ENCODE measurements at regions not wholly inside any gene's neighbourhood (a gene's known extent, or its start where the extent isn't known, plus 50 kb on each side); places are given as distances from the start of the nearest gene placed in this dataset.
"Not testable (repeated sequence)": the region's sequence is repeated elsewhere in the genome, so short reads cannot be mapped to it uniquely, and the experiment has no call there.

DNA sequence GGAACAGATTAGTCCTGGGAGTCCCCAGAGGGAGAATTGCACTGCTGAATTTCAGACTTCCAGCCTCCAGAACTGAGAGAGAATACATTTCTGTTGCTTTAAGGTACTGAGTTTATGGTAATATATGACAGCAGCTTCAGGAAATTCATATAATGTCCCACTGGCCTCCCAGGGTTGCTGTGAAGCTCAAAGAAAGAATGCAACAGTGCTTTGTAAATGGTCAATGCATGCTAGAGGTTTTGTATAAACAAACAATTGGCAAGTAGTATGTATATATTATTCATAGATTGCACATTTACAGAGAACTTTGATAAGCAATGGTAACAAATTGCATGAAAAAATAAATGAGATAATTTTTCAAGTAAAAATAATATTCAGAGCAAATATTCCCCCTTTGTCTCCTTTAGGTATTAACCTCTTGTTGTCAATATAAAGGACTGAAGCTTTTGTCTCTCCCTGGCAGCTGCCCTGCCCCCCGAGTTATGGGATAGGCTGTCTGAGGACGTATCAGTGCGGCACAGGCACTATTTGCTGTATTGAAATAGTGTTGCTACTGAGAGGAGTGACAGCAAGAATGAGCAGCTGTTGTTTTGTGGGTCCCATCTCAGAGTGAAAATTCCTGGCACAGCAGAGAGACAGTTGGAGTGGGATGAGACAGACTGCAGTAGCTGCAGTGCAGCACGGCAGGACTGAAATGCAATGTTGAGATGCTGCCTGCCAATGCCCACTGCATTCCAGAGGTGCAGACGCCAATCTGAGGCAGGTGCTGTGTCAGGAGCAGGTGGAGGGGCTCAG, 194.2 kb upstream of the GLRA1 start:
- no peak for DNase-seq (ENCODE audit: extremely low read depth, low read depth)
- TF ChIP-seq, protein P1, sequence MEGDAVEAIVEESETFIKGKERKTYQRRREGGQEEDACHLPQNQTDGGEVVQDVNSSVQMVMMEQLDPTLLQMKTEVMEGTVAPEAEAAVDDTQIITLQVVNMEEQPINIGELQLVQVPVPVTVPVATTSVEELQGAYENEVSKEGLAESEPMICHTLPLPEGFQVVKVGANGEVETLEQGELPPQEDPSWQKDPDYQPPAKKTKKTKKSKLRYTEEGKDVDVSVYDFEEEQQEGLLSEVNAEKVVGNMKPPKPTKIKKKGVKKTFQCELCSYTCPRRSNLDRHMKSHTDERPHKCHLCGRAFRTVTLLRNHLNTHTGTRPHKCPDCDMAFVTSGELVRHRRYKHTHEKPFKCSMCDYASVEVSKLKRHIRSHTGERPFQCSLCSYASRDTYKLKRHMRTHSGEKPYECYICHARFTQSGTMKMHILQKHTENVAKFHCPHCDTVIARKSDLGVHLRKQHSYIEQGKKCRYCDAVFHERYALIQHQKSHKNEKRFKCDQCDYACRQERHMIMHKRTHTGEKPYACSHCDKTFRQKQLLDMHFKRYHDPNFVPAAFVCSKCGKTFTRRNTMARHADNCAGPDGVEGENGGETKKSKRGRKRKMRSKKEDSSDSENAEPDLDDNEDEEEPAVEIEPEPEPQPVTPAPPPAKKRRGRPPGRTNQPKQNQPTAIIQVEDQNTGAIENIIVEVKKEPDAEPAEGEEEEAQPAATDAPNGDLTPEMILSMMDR (IDR thresholded peaks at IDR 0.05; ENCODE audit: low read depth, low read length): no peak

DNA sequence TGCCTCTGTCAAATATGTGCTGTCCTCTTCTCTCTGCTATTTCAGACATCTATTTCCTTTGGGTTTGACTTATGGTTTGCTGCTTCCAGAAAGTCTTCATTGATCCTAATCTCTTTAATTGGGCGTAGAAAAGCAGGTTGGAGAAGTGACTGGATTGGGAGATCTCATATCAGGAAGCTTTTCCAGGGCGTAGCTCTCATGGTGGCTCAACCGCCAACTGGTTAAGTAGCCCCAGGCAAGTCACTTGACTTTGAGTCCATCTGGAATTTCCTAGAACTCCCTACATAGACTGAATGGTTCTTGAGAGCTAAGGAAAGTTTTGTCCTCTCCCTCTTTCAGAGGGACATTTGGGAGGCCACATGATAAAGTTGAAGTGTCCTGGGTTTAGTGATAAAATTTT, 192.3 kb upstream of the GLRA1 start:
- TF ChIP-seq, protein P1 (IDR thresholded peaks at IDR 0.05; ENCODE audit: low read depth, low read length): no peak
- DNase-seq (ENCODE audit: extremely low read depth, low read depth): no peak

DNA sequence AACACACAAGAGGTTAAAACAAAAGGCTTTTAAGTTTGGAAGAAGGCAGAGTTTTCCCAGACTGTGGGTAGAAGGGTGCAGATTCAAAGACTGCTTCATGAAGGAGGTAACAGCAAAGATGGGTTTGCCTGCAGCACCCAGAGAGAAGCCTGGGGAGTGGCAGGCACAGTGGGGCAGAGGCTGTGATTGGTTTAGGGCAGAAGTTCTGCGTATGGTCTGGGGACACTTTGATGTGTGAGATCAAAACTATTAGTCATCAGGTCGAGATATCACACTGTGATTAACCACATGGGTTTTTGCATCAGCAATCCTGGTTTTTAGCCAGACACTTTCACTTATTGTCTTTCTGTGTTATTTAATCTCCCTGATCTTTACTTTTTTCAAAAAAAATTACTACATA, 188.8 kb upstream of the GLRA1 start:
- TF ChIP-seq, protein P1 (IDR thresholded peaks at IDR 0.05; ENCODE audit: low read depth, low read length): no peak
- no peak for DNase-seq (ENCODE audit: extremely low read depth, low read depth)

DNA sequence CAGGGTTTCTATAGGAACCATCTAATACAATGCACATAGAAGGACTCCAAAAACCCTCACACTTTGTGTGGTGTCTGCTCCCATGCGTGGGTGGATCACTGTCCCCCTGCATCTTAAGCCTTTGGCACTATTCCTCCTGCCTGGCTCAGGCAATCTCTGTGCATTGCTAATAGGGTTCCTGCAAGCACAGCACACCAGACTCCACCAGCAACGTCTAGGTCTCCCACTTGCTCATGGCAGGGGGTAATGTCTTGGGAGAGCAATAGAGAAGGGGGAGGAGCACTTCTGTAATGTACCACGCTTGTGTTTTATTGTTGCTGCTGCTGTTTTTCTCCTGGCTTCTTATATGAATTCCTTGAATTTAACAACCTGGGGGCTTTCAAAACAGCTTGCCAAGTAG, 182.6 kb upstream of the GLRA1 start:
- TF ChIP-seq, protein P1 (IDR thresholded peaks at IDR 0.05; ENCODE audit: low read depth, low read length): no peak
- DNase-seq (ENCODE audit: extremely low read depth, low read depth): no peak

DNA sequence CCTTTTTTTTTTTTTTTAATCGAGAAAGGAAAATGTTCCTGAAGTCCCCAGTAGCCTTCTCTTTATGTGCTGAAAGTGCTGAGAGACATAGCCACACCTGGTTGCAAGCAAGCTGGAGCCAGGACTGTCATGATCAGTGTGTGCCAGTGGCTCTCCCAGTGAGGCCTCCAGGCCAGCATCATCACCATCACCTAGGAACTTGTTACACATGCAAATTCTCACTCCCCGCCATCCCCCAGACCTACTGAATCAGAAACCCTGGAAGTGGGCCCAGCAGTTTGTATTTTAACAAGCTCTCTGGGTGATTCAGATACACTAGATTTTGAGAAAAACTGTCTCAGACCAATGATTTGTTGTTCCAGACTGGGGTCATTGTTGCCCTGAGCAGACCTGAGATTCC, 181.9 kb upstream of the GLRA1 start:
- TF ChIP-seq, protein P1 (IDR thresholded peaks at IDR 0.05; ENCODE audit: low read depth, low read length): no peak

DNA sequence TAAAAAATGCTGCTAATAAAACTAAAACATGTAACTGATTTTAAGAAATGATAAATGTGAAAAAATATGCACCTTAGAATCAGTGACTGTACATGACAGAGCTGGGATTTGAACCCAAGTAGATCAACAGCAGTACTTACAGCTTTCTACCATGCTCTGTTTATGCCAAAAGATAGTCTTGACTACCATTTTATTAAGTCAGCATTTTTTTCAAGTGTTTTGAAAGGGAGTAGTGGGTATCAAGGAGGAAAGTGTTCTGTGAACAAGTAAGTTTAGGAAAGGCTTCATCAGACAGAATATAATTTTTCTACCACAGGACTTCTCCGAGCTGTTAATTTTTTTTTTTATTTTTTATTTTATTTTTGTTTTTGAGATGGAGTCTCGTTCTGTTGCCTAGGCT, 180.4 kb upstream of the GLRA1 start:
- TF ChIP-seq, protein P1 (IDR thresholded peaks at IDR 0.05; ENCODE audit: low read depth, low read length): no peak
- DNase-seq (ENCODE audit: extremely low read depth, low read depth): no peak

More for the DNA sequence above, 181.9 kb upstream of the GLRA1 start:
- no peak for DNase-seq (ENCODE audit: extremely low read depth, low read depth)

DNA sequence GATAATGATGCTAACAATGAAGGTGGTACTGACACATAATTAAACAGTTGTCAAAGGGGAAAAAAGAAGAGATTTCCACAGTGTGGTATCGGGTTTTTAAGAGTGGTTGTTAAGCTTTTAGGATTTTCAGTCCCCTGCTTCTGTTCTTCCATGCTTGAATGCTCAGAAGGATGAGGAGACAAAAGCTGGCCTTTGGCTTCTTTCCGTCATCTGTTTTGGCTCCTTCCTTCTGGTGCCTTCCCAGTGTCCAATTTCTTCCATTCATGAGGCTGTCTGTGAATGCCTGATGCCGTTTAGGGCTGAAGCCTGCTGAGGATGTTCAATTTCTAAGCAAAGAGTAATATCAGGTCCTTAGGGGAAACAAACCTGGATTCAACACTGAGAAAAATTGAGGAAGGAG, 179.6 kb upstream of the GLRA1 start:
- TF ChIP-seq, protein P1 (IDR thresholded peaks at IDR 0.05; ENCODE audit: low read depth, low read length): no peak
- no peak for DNase-seq (ENCODE audit: extremely low read depth, low read depth)

DNA sequence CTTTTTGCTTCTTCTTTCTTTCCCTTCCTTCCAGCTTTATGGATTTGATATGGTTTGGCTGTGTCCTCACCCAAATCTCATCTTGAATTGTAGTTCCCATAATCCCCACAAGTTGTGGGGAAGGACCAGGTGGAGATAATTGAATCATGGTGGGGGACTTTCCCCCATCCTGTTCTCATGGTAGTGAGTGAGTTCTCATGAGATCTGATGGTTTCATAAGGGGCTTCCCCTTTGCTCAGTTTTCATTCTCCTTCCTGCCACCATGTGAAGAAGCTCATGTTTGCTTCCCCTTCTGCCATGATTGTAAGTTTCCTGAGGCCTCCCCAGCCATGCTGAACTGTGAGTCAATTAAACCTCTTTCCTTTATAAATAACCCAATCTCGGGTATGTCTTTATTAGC, 178.3 kb upstream of the GLRA1 start:
- not testable (repeated sequence) for DNase-seq (ENCODE audit: extremely low read depth, low read depth)

Measured in AG09319 (cell line).